OCI-LY3 (cell line): ENCODE measurements at regions not wholly inside any gene's neighbourhood (a gene's known extent, or its start where the extent isn't known, plus 50 kb on each side); places are given as distances from the start of the nearest gene placed in this dataset.

Experiments used
- H2AFZ ChIP-seq: fragments of 200-600, 300-600 bp; shearing (Covaris generic); 2 replicates; pipeline ENCODE4 v1.6.0; 2014; ENCODE audit warnings: antibody characterized with exemption, low read depth, low read length
- H3K27ac ChIP-seq: fragments of 200-600, 300-600 bp; sonication (generic); 2 replicates; pipeline ENCODE4 v1.5.1; 2014; ENCODE audit warnings: mild to moderate bottlenecking, low read length, moderate library complexity, mixed read lengths
- H3K27me3 ChIP-seq: fragments of 200-600, 300-600 bp; sonication (generic); 2 replicates; pipeline ENCODE4 v1.6.1; 2014; ENCODE audit warnings: low read depth, low read length, mixed read lengths
- H3K36me3 ChIP-seq: fragments of 200-600, 300-600 bp; sonication (generic); replicated peaks from 2 replicates; pipeline ENCODE3; 2014; ENCODE audit warnings: low read depth, low read length, mixed read lengths
- H3K4me1 ChIP-seq: fragments of 300-600, 200-600 bp; sonication (generic); 2 replicates; pipeline ENCODE4 v1.6.1; 2014; ENCODE audit warnings: low read length, mixed read lengths
- H3K4me2 ChIP-seq: fragments of 200-600, 300-600 bp; sonication (generic); 2 replicates; pipeline ENCODE4 v1.6.1; 2014; ENCODE audit warnings: low read length, mixed read lengths
- H3K4me3 ChIP-seq: fragments of 300-600, 200-600 bp; sonication (generic); 2 replicates; pipeline ENCODE4 v1.5.1; 2014; ENCODE audit warnings: antibody characterized with exemption, mild to moderate bottlenecking, low read length, moderate library complexity
- H3K79me2 ChIP-seq: fragments of 300-600, 200-600 bp; shearing (Covaris generic); 2 replicates; pipeline ENCODE4 v1.6.1; 2014; ENCODE audit warnings: mild to moderate bottlenecking, low read length, mixed read lengths
- H3K9ac ChIP-seq: fragments of 300-600, 200-600 bp; shearing (Covaris generic); 2 replicates; pipeline ENCODE4 v1.6.0; 2014; ENCODE audit warnings: mild to moderate bottlenecking, low read length, moderate library complexity
- H3K9me3 ChIP-seq: fragments of 200-600, 300-600 bp; shearing (Covaris generic); 2 replicates; pipeline ENCODE4 v1.6.1; 2014; ENCODE audit warnings: low read length, mixed read lengths; ENCODE audit not compliant: insufficient read depth
- H4K20me1 ChIP-seq: fragments of 200-600, 300-600 bp; sonication (generic); 2 replicates; pipeline ENCODE4 v1.6.1; 2016; ENCODE audit warnings: low read length, mixed read lengths; ENCODE audit not compliant: insufficient read depth
- CTCF ChIP-seq: fragments of 200-600, 300-600 bp; sonication (generic); IDR thresholded peaks from 2 replicates; pipeline ENCODE4 v1.5.1; 2014; ENCODE audit warnings: antibody characterized with exemption, low read length, low read depth
- EZH2phosphoT487 ChIP-seq: fragments of 200-600 bp; shearing (Covaris generic); IDR thresholded peaks from 2 replicates; pipeline ENCODE4 v1.6.1; 2018; ENCODE audit warnings: antibody characterized with exemption, mixed run types, low read depth

DNA sequence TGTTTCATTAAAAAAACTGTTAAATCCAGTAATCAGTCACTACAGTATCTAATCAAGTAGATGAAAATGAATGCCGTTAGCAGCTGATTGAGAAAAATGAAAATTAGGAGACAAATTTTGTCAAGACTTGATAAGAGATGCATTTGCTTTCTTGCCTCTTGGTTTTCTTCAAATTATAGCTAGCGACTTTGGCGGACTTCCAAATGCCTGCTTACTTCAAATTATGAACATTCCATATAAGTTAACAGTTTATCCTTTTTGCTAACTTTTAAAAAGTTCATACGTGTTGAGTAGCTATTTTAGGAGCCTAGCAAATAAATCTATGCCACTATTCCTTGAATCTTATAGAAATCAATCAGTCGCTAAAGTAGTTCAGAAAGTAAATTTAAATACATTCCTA is 58.8 kb downstream of the PPP4R3C start:
- TF ChIP-seq CTCF (no peak), EZH2phosphoT487 (no peak)
- Histone ChIP-seq H3K27ac (no peak overlapping the region), H3K9ac (no peak overlapping the region), H3K4me2 (no peak overlapping the region), H3K4me3 (no peak overlapping the region), H3K79me2 (no peaks in the 10 kb centered on the region), H3K36me3 (no peaks in the 10 kb centered on the region), H3K27me3 (no peaks in the 10 kb centered on the region), H3K4me1 (no peaks in the 10 kb centered on the region), H4K20me1 (no peaks in the 10 kb centered on the region), H3K9me3 (no peaks in the 10 kb centered on the region), H2AFZ (no peak overlapping the region)

DNA sequence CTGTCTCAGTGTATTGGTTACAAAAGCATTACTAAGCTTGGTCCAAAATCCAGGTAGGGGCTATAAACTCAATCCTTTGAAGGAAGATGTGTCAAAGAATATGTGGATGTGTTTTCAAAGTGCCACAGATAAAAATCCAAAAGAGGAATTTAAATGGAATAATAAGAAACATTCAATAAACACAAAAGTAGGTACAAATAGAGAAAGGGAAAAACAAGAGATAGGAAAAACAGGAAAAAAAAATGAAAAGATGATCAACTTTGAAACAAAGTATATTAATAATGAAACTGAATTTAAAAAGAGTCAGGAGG is 64.0 kb downstream of the PPP4R3C start:
- no peak overlapping the region for H2AFZ ChIP-seq
- no peak for TF ChIP-seq EZH2phosphoT487
- TF ChIP-seq CTCF = no peak
- no peaks in the 10 kb centered on the region for H4K20me1 ChIP-seq
- no peaks in the 10 kb centered on the region for H3K36me3 ChIP-seq
- no peak overlapping the region for H3K9ac ChIP-seq
- no peaks in the 10 kb centered on the region for H3K27me3 ChIP-seq
- H3K79me2 ChIP-seq = no peaks in the 10 kb centered on the region
- no peaks in the 10 kb centered on the region for H3K4me1 ChIP-seq
- H3K27ac ChIP-seq = no peak overlapping the region
- no peaks in the 10 kb centered on the region for H3K9me3 ChIP-seq
- H3K4me3 ChIP-seq = no peak overlapping the region
- H3K4me2 ChIP-seq = no peak overlapping the region

DNA sequence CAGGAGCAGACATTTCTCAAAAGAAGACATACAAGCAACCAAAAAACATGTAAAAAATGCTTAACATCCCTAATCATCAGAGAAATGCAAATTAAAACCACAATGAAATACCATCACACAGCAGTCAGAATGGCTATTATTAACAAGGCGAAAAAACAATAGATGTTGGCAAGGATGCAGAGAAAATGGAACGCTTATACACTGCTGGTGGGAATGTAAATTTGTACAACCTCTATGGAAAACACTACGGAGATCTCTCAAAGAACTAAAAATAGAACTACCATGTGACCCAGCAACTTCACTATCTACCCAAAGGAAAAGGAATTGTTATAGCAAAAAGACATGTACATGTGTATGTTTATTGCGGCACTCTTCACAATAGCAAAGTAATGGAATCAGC is 71.5 kb downstream of the PPP4R3C start:
- Histone ChIP-seq H4K20me1 (no peaks in the 10 kb centered on the region), H3K4me2 (no peak overlapping the region), H3K4me3 (no peak overlapping the region), H3K9me3 (no peaks in the 10 kb centered on the region), H3K4me1 (no peaks in the 10 kb centered on the region), H2AFZ (no peak overlapping the region), H3K27ac (no peak overlapping the region), H3K79me2 (no peaks in the 10 kb centered on the region), H3K9ac (no peak overlapping the region), H3K36me3 (no peaks in the 10 kb centered on the region), H3K27me3 (no peaks in the 10 kb centered on the region)
- no peak for TF ChIP-seq EZH2phosphoT487
- no peak for TF ChIP-seq CTCF

GRCh38 chrX:27381419-27381818 is 81.7 kb downstream of the PPP4R3C start:
- Histone ChIP-seq H3K27me3 (no peaks in the 10 kb centered on the region), H3K4me2 (no peak overlapping the region), H3K4me3 (no peak overlapping the region), H4K20me1 (no peaks in the 10 kb centered on the region), H3K9ac (no peak overlapping the region), H3K79me2 (no peaks in the 10 kb centered on the region), H3K9me3 (no peaks in the 10 kb centered on the region), H3K36me3 (no peaks in the 10 kb centered on the region), H3K27ac (no peak overlapping the region), H2AFZ (no peak overlapping the region), H3K4me1 (no peaks in the 10 kb centered on the region)
- TF ChIP-seq EZH2phosphoT487 (no peak), CTCF (no peak)
